Fibroblast of pulmonary artery (primary cell): ENCODE measurements at regions not wholly inside any gene's neighbourhood (a gene's known extent, or its start where the extent isn't known, plus 50 kb on each side); places are given as distances from the start of the nearest gene placed in this dataset.
"Not testable (repeated sequence)": the region's sequence is repeated elsewhere in the genome, so short reads cannot be mapped to it uniquely, and the experiment has no call there.

Experiments used
- DNase-seq: peaks from one replicate; pipeline ENCODE4 v3.0.0-alpha.2; 2010; ENCODE audit warnings: low read depth
- H3K4me3 ChIP-seq: replicated peaks from 2 replicates; pipeline ENCODE4 v1.5.1; 2011; ENCODE audit warnings: low read depth, mild to moderate bottlenecking, control low read depth, low read length, moderate library complexity
- TF ChIP-seq, protein P1 (sequence below): IDR thresholded peaks from 2 replicates; pipeline ENCODE4 v1.5.1; 2011; ENCODE audit warnings: mild to moderate bottlenecking, control low read depth, low read length, inconsistent platforms; ENCODE audit errors: missing control alignments

DNA sequence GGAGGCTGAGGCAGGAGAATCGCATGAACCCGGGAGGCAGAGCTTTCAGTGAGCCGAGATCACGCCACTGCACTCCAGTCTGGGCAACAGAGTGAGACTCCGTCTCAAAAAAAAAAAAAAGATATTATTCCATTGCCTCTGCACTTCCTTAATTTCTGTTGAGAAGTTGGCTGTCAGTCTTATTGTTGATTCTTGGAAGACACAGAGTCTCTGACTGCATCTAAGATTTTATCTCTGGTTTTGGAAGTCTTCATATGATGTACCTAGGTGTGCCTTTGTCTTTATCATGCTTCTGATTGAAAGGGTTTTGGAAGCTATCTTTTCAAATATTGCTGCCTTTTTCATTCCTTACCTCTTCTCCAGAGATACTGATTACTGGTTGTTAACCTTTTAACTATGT lies 160.4 kb downstream of the NPIPB11 start:
- not testable (repeated sequence) for DNase-seq, H3K4me3 ChIP-seq

DNA sequence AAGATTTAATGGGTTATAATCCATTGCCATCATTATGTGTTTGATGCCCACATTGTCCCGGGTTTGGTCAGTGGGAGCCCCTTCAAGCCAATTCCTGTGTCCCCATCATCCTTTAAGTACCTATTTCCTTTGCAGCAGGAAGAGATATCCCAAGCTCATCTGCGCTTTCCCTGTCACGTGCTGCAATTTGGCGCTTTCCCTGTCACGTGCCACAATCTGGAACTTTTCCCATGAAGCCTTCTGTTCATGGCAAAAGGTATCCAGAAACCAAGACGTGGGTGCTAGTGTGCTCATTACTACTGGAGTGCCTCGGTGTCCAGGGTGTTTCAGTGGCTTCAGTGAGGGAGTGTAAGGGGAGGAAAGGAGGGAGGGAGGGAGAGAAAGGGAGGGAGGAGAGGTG lies 168.5 kb downstream of the NPIPB11 start:
- TF ChIP-seq, protein P1, sequence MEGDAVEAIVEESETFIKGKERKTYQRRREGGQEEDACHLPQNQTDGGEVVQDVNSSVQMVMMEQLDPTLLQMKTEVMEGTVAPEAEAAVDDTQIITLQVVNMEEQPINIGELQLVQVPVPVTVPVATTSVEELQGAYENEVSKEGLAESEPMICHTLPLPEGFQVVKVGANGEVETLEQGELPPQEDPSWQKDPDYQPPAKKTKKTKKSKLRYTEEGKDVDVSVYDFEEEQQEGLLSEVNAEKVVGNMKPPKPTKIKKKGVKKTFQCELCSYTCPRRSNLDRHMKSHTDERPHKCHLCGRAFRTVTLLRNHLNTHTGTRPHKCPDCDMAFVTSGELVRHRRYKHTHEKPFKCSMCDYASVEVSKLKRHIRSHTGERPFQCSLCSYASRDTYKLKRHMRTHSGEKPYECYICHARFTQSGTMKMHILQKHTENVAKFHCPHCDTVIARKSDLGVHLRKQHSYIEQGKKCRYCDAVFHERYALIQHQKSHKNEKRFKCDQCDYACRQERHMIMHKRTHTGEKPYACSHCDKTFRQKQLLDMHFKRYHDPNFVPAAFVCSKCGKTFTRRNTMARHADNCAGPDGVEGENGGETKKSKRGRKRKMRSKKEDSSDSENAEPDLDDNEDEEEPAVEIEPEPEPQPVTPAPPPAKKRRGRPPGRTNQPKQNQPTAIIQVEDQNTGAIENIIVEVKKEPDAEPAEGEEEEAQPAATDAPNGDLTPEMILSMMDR: no peak
- no peak overlapping the region for H3K4me3 ChIP-seq
- DNase-seq: no peak

DNA sequence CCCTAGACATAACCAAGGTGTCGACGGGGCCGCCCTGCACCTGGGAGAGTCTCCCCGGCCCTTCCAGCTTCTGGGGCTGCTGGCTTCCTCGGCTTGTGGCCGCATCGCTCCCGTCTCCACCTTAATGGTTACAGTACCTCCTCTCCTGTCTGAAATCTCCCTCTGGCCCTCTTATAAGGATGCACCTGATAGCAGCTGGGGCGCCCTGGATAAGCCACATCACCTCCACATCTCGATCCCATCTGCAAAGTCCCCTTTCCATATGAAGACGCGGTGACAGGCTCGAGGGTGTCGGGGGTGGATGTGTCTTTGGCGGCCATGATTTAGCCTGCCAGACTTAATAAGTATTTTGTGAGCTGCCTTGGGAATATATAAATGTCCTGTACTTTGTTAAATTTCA lies 169.0 kb downstream of the NPIPB11 start:
- H3K4me3 ChIP-seq, DNase-seq: not testable (repeated sequence)

DNA sequence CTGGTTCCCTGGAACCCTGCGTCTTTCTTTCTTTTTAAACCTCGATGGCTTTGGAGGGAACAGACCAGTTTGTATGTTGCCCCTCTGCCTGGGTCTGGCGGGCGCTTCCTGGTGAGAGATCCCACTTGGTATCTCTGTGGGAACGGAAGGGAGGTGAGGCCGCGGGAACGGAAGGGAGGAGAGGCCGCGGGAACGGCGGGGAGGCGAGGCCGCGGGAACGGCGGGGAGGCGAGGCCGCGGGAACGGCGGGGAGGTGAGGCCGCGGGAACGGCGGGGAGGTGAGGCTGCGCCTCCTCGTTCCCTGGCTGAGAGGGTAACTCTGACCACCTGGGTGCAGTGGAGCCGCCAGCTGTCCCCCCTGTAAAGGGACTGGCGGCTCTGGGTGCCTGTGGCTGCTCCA lies 169.5 kb downstream of the NPIPB11 start:
- not testable (repeated sequence) for DNase-seq, H3K4me3 ChIP-seq

DNA sequence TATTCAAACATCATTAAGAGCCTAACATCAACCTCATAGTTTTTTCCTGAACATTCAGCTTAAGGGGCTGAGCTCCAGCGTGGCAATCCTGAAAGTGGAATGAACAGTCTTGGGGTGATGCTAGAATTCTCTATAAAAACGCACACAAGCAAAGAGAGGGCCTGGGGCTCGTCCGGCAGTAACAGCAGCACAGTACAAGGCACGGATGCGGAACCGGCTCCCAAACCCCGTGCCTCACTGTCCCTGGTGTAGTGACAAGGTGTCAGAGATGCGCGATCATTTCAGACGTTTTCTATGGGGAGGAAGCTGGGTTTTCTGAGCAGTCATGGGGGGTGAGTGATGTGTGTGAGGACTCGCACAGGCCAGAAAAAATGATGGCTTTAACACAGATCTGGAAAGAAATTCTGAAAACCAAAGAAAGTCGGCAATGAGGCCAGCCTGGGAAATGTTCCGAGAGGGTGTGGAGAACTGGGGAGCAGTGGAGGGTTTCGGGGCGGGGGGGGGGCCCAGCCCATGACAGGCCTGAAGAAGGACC lies 170.6 kb downstream of the NPIPB11 start:
- not testable (repeated sequence) for DNase-seq, H3K4me3 ChIP-seq

DNA sequence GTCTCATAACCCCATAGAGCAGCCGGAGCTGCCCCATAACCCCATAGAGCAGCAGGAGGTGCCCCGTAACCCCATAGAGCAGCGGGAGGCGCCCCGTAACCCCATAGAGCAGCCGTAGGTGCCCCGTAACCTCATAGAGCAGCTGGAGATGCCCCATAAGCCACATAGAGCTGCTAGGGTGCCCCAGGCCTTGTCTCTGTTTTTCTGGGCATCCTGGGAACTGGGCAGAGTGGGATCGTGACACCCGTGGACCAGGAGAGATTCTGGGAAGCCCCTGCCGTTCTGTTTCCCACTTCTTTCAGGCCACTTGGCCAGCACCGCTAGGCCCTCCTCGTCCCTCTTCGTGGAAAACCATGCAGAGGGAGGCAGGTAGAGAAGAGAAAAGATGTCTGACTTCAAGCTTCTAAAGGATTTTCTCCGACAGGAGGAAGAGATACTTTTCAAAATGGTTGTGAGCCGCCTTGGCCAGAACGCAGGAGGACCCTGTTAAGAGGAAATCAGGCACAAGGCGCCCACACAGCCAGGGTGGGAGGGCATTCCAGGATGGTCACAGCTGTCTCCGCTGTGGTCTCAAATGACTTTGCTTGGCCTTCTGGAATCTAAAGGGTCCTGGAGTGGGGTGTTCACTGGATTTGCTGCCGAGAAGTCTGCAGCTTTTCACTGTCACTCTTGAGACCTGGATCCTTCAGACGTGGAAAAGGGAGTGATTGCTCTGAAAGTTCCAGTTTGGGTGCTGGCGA lies 171.8 kb downstream of the NPIPB11 start:
- DNase-seq, H3K4me3 ChIP-seq: not testable (repeated sequence)

DNA sequence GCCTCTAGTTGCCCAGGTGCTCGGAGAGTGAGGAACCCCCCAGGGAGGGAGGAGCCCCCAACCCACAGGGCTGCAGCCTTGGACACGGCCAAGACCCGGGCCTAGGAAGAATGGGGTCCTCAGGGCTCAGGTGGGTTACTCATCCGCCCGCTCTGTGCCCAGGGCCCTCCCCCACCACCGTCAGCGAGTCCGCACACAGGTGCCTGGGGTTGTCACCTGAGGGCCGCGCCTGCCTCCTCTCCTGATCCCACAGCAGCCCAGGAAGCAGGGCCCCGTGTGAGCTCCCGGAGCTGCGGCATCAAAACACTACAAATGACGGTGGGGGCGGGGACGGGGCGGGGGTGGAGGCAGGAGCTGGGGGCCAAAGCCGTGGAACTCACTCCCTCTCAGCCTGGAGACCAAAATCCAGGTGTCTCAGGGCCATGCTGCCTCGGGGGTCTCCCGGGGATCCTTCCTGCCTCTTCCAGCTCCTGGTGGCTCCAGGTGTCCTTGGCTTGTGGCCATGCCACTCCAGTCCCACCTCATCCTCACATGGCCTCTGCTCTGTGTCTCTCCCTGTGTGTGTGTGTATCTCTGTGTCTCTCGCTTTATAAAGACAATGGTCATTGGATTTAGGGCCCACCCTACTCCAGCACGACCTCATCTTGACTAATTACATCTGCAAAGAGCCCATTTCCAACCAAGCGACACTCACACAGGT lies 172.7 kb downstream of the NPIPB11 start:
- H3K4me3 ChIP-seq, DNase-seq: not testable (repeated sequence)

DNA sequence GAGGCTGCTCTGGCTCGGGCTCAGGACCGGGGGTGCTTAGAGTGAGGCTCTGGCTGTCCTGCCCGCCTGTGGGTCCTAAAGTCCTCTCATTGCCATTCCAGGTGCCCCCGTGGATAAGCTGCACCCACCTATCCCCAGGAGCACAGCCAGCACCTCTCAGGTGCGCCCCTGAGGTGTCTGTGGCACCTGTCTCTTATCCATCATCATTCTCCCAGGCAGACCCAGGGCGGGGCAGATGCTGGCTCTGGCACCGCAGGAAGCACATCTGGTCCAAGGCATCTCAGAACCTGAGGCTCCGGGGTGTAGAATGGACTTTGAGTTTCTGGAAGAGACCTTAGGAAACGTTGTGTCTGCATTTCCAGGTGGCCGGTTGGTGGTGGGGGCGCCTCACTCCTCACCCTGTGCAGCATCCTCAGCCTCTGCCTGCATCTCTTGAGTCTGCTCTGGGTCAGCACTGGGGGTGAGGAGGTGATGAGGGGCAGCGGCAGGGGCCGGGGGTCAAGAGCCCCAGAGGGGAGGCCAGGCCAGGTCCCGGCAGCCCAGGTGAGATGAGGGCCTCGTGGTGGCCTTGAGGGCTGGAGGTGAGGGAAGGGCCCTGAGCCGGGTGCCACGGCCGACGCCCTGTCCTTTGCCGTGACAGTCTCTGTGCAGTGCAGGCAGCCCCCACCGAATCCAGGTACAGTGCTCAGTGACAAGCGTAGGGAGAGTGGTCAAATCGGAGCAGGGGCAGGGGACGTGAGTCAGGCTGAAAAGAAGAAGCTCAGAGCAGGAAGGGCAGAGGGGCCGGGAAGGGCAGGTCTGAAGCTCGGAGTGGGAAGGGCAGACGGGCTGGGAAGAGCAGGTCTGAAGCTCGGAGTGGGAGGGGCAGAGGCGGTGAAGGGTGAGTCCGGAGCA lies 173.5 kb downstream of the NPIPB11 start:
- no peak for DNase-seq
- H3K4me3 ChIP-seq: no peak overlapping the region

DNA sequence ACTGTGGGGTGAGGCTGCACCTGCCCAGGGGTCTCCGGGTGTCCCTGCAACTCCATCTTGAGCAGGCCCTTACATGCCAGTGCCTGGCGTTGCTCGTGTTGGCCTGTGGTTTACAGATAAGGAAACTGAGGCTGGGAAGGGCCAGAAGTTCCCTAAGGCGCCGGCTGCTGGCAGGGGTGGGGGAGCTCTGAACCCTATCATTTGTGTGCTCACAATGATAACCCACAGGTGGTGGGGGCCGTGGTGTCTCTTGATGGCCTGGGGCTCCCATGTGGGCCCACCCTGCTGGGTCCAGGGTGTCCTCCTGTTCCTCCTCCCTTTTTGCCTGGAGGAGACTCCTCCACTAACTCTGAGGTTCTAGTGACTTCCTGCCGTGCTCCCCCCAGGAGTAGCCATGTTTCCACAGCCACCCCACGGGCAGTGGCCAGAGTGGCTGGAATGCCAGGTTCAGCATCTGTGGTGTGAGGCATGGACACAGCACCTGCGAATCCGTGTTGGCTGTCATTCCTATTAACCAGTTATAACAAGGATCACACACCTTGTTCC lies 174.3 kb downstream of the NPIPB11 start:
- not testable (repeated sequence) for H3K4me3 ChIP-seq, DNase-seq

More for the DNA sequence above, 173.5 kb downstream of the NPIPB11 start:
- TF ChIP-seq, protein P1: no peak

DNA sequence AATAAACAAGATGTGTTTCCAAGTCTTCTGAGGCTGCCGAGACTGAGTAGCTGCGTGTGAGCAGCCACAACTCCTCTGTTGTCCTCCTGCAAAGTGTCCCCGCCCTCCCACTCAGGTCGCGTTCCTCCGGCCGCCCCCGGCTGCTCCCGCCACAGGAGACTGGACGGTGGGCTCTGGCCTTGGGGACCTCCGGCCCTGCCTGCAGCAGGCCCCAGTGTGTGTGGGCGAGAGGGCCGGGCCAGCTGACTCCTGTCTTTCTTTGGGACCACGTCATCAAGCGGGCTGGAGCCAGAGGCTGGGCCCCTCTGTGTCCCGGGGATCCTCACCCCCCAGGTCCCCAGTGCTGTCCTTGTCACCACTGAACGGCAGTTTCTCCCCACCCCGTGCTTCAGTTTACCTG lies 175.3 kb downstream of the NPIPB11 start:
- TF ChIP-seq, protein P1: no peak
- no peak for DNase-seq
- no peak overlapping the region for H3K4me3 ChIP-seq
